T-helper 2 cell treated with Interferon-gamma antibody and Interleukin-4, amounts not matched to agents 100 ng/mL and 5 ng/mL, for 36 hours (primary cell): ENCODE measurements at regions not wholly inside any gene's neighbourhood (a gene's known extent, or its start where the extent isn't known, plus 50 kb on each side); places are given as distances from the start of the nearest gene placed in this dataset.
"Not testable (repeated sequence)": the region's sequence is repeated elsewhere in the genome, so short reads cannot be mapped to it uniquely, and the experiment has no call there.

Experiments
- intact Hi-C: fragments of 100-400 bp; cut with micrococcal nuclease; formaldehyde crosslinking; loops from one replicate; pipeline ENCODE4 v1.15.1; 2023

DNA sequence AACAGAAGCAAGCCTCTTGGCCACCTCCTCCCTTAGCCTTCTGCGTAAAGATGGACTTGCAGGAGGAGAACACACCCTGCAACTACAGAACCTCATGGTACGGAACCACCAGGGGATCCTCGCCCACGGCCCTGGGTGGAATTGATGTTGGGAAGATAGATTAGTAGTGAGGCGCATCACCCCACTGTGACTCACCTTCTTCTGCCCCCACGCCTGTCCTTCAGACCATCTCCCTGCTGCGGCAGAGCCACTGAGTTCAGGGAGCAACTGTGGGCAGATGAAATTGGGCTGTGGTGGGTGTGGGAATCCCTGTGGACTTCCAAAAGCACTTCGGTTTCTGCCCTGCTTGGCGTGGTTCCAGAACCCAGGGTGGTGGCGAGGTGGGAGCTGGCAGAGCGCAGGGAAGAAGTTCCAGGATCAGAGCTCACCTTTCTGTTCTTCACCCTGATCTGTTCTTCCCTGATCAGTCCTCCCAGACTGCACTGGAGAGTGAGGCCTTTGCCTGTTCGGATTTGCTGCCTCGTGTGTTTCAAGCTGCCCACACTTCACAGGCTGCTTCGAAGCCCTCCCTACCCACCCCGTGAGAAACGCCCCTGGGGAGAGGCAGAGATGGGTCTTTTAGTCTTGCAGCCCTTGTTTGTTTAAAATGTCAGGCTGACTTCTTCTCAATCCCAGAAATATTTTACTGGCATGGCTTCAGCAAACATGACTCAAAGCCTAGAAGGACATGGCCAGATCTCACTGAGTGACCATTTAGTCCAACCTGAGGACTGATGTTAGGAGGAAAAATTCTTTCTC lies 92.8 kb upstream of the MLN start:
- intact Hi-C loops, result no loop called here

DNA sequence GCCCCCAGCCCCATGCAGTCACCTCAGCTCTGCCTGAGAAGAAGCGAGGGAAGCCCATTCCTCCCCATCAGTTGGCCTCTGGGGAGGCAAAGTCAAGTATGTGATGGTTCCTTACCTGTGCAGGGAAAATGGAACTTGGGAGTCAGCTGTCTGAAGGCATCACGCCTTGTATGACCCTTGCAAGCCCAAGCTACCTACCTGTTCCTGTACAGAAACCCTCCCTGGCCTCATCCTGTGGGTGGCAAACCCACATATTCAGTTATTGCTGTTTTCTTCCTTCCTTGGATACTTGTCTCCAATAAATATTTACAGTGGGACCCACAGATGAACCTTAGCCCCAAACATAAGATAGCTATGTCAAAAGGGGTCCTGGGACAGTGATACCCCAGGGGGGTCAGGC lies 92.2 kb upstream of the MLN start:
- intact Hi-C loops, result no loop called here

DNA sequence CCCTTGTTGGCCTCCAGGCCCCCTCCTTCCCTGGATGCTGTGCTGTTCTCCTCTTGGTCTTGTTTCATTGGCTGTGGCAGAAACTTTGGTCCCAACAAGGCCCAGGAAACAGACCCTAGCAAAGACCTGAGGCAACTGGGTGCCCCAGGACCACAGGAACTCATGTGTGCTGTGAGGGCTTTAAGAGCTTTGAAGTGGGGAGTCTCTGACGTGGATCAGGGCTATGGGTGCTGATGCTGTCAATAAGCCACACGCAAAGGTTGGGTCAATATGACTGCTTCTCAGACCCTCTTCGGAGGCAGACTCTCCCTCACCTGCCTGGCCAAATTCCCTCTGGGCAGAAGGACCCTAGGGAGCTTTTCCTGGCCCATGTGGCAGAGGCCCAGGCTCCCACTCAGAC lies 91.5 kb upstream of the MLN start:
- intact Hi-C loops, result no loop called here

DNA sequence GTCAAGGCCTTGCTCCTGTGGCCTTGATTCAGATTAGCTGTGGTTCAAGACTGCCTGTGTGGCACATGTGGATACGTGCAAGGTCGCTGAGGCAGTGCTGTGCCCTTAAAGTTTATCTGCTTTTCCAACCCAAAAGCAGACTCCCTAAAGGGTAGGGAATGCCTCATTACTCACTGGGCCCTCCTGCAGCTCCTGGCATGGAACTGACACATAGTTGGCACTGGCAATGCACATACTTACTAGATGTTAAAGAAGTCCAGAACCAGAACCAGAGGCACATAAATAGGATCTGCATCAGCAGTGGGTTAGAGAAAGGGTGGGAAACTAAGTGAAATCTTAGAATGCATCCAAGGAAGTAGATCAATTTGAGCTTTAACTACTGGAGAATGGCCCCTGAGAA lies 90.6 kb upstream of the MLN start:
- intact Hi-C loops, result no loop called here

DNA sequence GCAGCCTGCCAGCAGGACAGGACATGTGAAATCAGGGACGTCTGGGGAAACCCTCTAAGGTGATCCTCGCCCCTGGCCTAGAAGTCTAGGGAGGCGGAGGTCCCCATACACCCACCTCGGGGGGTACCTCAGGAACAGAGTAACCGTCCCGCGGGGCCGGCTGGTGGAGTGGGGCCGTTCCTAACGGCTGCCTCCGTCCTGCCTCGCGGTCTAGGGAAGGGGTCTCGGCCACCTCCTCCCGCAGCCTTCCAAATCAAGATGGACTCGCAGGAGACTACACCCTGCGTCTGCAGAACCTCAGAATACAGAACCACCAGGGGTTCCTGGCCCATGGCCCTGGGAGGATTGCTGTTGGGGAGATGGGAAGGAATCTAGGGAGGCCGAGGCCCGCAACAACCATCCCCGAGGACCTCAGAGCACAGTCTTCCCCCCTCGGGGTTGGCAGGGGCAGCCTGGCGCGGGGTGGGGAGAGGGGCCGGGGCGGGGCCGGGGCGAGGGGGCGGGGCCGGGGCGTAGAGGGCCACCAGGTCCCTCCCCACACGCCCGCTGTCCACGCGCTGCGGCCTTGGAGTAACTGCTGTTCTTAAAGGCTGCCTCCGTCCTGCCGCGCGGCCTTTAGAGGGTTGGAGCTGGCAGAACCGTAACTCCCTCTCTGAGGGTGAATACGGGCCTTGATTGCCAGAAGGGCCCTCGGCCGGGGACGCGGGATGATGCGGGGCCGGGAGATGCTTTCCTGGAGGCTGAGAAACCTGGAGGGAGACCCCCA lies 89.0 kb upstream of the MLN start:
- intact Hi-C loops, result no loop called here

DNA sequence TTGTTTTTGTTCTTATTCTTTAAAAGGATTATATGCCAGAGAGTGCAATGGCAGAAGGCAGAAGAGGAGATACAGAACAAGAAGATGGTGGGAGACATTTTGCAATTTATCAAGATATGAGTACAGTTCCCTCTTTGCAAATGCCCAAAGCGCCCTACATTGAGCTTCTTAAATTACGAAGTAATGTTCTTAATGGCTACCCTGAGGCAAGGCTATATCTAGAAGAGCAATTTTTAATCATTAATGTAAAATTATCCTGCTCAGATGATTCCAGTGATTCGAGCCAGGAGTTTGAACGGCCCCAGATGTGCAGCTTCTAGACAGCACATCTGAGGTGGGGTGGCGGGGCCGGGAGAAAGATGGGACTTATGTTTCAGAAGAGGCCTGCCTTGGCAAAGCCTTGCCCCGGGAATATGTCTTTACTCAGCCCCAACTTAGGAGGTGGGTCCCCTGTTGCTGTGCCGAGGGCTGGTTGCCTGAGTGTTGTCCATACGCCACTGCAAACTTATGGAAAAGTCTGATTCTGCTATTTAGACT lies 84.9 kb upstream of the MLN start:
- intact Hi-C loops, result no loop called here

DNA sequence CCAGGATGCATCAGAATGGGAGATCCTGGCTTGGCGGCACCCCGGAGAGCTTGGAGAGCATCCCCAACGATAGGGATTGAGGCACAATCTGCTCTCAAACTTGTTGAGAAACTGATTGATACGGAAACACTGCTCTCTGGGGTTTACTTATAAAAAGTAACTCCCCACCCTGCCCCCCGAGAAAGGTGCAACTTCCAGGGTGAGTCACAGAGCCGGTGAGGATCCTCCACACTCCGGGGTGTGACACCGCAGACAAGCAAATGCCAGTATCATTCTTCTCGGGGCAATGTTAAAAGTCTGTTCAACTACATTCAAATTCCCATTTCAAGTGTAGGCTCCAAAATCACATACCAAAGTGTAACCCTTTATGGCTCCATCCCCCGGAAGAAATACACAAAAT lies 84.4 kb upstream of the MLN start:
- intact Hi-C loops, result no loop called here

DNA sequence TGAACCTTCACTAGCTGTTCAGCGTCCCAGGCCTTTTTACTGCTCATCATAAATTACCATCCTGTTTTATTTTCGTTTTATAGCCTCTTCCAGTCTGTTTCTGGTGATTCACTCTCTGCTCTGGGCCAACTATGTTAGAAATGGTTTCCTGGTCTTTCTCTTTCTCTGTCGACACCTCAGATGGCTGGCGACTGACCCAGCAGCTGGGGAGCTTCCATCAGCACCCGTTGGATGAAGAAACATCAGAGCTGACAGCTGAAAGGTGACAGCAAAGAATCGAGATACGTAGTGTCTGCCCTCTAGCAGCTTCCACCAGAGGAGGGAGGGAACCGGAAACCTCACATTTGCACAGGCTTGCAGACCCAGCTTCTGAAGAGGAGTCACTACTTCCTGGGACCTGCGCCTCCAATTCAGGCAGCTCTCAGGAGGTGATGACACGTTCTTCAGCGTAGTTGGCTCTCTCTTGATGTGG lies 82.9 kb upstream of the MLN start:
- intact Hi-C loops, result no loop called here

DNA sequence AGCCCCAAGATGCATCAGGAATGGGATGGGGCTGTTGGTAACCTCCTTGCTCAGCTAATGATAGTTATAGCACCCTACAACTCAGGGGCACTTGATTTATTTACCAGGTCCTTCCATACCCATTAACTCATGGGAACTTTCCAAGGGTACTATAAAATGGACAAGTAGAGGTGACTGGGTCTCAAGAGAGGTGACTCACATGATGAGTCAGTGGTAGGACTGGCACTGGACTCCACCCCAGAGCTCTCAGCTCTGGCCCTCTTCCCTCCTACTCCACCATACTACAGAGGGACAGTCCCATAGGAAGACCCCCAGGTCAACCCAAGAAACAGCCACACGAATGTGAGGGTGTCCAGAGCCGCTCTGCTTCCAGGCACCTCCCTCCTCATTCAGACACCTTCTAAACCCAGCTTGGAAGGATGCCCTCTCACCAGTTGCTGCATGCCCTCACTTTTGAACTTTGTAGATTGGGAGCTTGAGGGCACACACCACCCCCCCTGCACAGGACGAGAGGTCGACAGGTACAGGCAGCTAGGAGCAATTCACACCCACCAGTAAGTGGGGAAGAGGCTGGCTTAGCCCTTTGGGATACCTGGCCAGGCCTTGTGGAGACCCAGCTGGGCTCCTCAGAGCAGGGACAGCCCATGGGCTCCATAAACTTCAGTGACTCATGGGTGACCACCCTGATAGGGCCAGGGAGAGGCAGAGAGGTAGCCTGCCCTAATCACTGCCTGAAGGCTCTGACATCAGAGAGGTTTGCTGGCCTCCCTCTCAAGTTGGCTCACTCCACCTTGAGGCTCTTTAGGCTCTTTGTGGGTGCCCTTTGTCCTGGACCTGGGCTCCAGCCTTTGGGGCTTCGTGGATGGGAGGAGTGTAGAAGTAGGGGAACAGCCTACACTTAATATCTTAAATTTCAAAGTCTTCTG lies 81.6 kb upstream of the MLN start:
- intact Hi-C loops, result no loop called here

DNA sequence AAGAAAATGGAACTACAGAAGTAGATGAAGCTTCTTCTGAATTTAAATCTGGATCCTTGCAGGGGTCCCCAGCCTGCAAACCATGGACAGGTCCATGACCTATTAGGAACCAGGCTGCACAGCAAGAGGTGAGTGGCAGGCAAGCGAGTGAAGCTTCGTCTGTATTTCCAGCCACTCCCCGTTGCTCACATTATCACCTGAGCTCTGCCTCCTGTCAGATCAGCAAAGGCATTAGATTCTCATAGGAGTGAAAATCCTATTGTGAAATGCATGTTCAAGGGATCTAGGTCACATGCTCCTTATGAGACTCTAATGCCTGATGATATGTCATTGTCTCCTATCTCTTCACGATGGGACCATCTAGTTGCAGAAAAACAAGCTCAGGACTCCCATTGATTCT lies 79.8 kb upstream of the MLN start:
- intact Hi-C loops, result not testable (repeated sequence)

DNA sequence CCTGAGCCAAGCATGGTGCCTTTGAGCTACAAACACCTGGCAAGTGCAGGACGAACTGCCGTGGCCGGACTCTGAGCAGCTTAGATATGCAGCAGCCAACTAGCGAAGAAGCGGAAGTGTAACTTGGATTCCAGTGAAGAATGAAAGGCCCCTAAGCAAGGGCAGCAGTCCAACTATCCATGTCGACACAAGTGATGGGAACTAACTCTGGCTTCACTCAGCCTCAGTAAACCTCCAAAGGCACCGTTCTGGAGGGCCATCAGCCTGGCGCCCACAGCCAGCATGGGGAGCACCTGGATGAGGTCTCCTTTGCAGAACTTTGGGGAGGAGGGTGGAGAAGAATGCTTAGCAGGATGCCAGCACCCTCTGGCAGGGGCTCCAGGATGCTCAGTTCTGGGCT lies 78.4 kb upstream of the MLN start:
- intact Hi-C loops, result no loop called here

DNA sequence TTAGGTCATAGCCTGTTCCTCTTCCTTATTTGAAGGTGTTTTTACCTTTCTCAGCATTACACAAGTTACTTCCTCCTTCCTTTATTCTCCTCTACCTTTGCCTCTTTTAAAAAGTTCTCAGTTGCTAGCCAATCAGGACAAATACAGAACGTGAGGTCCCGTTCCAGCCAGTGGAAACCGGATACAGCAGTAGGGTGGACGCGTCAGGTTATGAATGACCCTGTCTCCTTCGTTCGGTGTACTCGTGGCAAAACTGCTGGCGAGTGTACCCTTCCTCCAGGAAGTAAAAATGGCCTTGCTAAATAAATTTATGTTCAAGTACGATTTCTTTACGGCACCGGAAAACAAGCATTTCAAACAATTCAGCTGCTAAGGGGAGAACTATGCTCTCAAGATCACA lies 77.0 kb upstream of the MLN start:
- intact Hi-C loops, result no loop called here

DNA sequence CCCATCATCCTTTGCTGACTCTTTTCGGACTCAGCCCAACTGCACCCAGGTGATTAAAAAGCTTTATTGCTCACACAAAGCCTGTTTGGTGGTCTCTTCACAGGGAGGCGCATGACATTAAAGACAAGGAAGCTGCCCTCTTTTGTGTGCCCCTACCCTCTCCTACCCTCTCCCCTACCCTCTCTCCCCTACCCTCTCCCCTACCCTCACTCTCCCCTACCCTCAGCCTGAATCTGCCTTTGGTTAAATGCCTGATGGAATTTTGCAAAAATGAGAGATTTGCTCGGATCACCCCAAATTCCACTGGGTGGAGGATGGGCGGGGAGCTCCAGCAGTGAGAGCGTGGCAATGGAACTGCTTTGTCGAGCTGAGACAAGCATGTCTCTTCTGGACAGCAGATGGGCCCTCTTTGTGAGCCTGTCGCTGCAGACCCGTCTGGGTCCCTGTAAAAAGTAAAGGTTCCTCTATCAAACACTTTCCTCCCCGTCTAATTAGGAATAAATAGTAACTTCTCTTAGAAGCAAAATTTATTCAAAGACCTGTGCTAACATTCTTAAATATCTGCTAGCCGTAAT lies 76.4 kb upstream of the MLN start:
- intact Hi-C loops, result no loop called here

DNA sequence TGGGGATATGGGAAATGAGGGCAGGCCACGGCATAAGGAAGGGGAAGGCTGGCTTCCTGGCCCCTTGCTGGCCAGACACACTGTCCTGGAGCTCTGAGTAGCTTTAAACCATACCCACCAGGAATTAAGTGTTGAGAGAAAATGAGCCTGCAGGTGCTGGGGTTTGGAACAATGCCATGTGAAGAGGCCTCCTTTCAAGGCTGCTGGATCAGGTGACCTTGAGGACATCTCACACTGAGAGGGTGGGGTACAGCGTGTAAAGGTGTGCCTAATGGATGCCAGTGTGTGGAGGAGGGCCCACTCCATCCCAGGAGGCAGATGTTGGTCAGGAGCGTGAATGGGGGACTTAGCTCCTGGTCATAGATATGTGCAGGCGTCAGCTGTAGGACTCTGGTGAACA lies 74.8 kb upstream of the MLN start:
- intact Hi-C loops, result no loop called here

DNA sequence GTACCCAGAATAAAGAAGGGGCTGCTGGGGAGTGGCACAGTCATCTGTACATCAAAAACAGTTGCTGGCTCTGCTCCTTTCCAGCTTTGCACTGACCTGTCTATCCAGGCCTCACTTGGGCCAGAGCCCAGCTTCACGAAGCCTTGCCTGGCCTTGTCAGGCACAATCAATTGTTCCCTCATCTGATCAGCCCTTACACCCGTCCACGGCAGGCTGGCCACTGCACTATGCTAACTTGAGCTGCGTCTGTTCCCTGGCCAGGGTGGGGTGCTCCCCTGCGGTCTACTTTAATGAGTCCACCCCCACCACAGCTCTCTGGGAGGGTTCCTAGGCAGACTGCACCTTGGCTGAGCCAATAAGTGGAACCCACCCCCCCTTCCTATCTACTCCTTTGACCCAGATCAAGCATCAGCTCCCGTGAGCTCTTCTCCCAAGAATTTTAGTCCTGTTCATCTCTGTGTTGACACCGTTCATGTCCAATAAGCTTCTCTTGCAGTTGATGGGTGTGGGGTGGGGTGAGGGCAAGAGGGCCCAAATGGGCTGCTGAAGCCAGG lies 74.3 kb upstream of the MLN start:
- intact Hi-C loops, result no loop called here

DNA sequence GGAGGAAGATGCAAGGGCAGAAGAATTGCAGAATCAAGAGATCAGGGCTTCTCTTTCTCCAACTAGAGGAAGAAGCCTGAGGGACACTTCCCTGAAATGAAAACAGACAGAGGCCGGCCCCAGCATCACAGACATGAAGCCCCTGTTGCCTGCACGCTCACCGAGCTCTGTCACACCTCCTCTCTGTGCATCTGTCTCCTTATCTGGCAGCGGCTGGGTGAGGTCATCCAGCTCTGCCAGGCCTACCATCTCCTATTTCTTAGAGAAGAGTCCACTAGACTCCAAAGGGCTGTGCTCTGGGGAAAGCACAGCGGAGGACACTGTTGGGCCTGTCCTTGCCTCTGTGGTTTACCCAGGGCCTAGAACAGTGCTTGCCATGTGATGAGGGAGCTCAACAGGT lies 71.9 kb upstream of the MLN start:
- intact Hi-C loops, result no loop called here

DNA sequence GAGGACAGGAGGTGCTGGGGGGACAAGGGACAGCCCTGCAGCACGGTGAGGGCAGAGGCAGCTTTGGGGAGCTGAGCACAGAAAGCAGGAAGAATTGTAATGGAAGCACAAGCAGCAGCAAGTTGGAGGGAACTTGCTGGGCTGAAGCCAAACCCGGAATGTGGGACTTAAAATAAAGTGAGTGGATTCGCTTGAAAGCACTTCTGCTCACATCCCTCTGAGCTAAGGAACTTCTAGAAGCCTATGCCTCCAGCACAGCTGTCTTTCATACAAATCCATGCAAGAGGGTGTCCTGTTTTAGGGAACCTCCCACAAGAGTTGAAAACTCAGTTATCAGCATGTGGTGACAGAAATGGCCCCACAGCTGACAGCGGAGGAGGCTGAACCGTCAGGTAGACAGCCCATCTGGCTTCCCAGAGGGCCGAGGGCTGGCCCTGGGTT lies 71.4 kb upstream of the MLN start:
- intact Hi-C loops, result no loop called here

DNA sequence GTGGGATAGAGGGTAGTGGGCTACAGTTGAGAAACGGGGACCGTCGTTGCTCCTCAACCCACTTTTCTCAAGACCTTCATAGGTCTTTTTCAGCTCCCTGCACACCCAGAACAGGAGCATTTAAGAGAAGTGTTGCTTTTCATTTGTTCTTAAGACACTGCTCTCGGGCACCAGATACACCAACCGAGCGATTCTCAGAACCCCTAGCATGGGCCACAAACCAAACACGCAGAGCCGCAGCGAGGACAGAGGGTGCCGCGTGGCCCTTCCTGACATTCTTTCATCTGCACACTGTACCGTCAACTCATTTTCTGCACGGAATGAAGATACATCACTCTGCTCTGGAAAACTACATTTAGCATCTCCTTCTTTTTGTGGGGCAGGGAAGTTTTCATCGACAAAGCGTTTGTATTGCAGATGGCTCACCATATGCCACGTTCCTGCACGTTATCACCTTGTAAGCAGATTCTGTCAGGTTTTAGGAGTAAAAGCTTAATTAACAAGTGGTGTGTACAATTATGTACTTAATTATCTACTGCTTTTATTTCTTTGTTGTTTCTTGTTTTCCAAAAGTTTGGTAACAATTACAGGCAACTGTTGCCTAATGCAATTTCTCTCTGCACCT lies 70.4 kb upstream of the MLN start:
- intact Hi-C loops, result no loop called here

DNA sequence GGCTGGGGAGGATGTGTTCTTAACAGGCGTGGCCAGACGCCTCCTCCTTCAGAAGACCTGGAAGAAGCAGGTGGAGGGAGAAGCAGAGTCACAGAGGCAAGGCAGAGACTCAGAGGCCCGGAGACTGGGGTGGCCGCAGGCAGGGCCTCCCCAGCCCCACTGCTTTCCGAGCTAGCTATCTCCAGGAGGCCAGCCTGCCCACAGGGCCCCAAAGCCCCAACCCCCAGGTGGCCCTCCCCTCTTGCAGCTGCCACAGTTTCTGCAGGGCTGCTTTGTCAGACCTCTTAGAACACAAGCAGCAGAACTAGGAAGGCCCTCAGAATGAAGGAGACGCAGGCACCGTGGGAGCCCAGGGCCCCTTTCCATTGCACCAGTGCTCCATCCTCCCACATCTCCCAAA lies 69.0 kb upstream of the MLN start:
- intact Hi-C loops, result no loop called here

DNA sequence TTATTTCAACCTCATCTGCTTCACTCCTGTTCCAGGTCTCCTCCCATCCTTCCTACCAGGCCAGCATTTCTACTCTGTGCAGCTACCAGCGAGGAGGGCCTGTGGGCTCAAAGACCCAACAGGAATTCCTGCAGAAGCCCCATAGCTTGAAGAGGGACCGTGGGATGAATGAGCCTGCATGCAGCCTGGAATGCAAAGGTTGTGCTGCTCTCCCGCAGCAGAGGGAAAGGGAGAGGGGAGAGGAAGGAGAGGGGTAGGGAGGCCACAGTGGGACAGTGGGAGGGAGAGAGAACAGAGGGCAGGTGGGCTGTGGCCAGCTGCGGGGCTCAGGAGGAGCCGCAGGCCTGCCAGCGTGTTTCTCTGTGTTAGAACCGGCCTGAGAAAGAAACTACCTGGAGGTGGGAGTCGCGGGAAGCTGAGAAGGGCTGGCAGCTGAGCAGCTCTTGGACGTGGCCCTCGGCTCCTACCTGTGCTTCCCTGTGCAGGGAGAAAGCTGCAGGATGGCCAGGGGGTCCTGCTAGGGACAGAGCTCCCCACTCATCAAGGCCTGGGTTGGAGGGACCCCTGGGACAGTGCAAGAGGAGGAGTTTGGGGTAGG lies 66.1 kb upstream of the MLN start:
- intact Hi-C loops, result no loop called here
